Lung (tissue), 11 donors: ENCODE measurements at regions not wholly inside any gene's neighbourhood (a gene's known extent, or its start where the extent isn't known, plus 50 kb on each side); places are given as distances from the start of the nearest gene placed in this dataset.
A peak's percentile ranks its signal among the peaks of the same experiment; 100 is the strongest.

Experiments used
- ATAC-seq: fragments of 200-7000 bp; cut with Tn5 transposase; one replicate; pipeline ENCODE4 v1.9.1; 2020; ENCODE audit warnings: moderate number of reproducible peaks; ENCODE audit not compliant: insufficient read depth, low FRiP score
- DNase-seq, 3 donors: peaks; one replicate each; pipeline ENCODE4 v3.0.0-alpha.2; 2013 to 2017
- H3K27ac ChIP-seq, 2 donors: one replicate each; pipeline ENCODE4 v1.5.1; 2013; ENCODE audit warnings: mild to moderate bottlenecking in 2 of 2, moderate library complexity in 2 of 2, control low read depth in 1 of 2, inconsistent platforms in 1 of 2, low read depth in 1 of 2, low read length in 1 of 2
- H3K27me3 ChIP-seq, 3 donors: one replicate each; pipeline ENCODE4 v1.5.1; 2013; ENCODE audit warnings: low read length in 2 of 3; ENCODE audit not compliant: control insufficient read depth in 3 of 3, insufficient read depth in 3 of 3
- H3K36me3 ChIP-seq, 4 donors: one replicate each; pipeline ENCODE4 v1.5.1; 2013; ENCODE audit warnings: low read length in 4 of 4, mild to moderate bottlenecking in 1 of 4, moderate library complexity in 1 of 4; ENCODE audit not compliant: control insufficient read depth in 4 of 4, insufficient read depth in 4 of 4
- H3K4me1 ChIP-seq, 5 donors: one replicate each; pipeline ENCODE4 v1.5.1; 2013; ENCODE audit warnings: low read length in 5 of 5, mild to moderate bottlenecking in 2 of 5, moderate library complexity in 1 of 5; ENCODE audit not compliant: control insufficient read depth in 5 of 5, insufficient read depth in 5 of 5
- H3K4me3 ChIP-seq: one replicate; pipeline ENCODE4 v1.5.1; 2013; ENCODE audit warnings: mild to moderate bottlenecking, control low read depth, moderate library complexity
- H3K9ac ChIP-seq, 2 donors: one replicate each; pipeline ENCODE4 v1.5.1; 2013; ENCODE audit warnings: low read length in 2 of 2, control low read depth in 1 of 2; ENCODE audit not compliant: insufficient read depth in 1 of 2
- H3K9me3 ChIP-seq, 4 donors: one replicate each; pipeline ENCODE4 v1.5.1; 2013; ENCODE audit warnings: low read length in 3 of 4, mild to moderate bottlenecking in 1 of 4, moderate library complexity in 1 of 4; ENCODE audit not compliant: control insufficient read depth in 4 of 4, insufficient read depth in 3 of 4
- CTCF ChIP-seq: IDR thresholded peaks from 2 replicates; pipeline ENCODE4 v1.5.1; 2012; ENCODE audit warnings: mild to moderate bottlenecking; ENCODE audit errors: control extremely low read depth, extremely low read depth
- WGBS, 2 donors: extraction: QIAGEN DNeasy Blood & Tissue Kit; methylation state at CpG; one replicate each; pipeline ENCODE4 v1.1.7; 2013; 5-methylcytosine and 5-hydroxymethylcytosine counted together
- donor health status: control.
- donor health status: control.
- donor health status: Bipolar disorder and iron deficiency.
- donor health status: healthy.
- donor health status: DM: yes; HTN: yes; CAD: no.

- Histone ChIP-seq H3K27ac (no peak overlapping the region), H3K27me3 (no peaks in the 10 kb centered on the region), H3K36me3 (no peaks in the 10 kb centered on the region), H3K4me1 (no peaks in the 10 kb centered on the region), H3K9ac (no peak overlapping the region), H3K4me3 (no peak overlapping the region), H3K9me3 (peaks cover 0 to 7% (median 0%) of the 10 kb centered on the region in 4 donors)
- TF ChIP-seq CTCF, result no peak
- ATAC-seq (no peak), DNase-seq (no peak)
- 75 to 83% methylated on average over 2 of the region's 2 CpGs for WGBS, 2 donors
Measured at GRCh38 chr6:95515975-95516374, 61.4 kb upstream of the MANEA start.

GRCh38 chr6:95517004-95517403, 60.3 kb upstream of the MANEA start:
- no peak for TF ChIP-seq CTCF
- Histone ChIP-seq H3K36me3 (no peaks in the 10 kb centered on the region), H3K4me3 (no peak overlapping the region), H3K27ac (no peak overlapping the region), H3K4me1 (no peaks in the 10 kb centered on the region), H3K9me3 (peaks cover 0 to 7% (median 0%) of the 10 kb centered on the region in 4 donors), H3K27me3 (no peaks in the 10 kb centered on the region), H3K9ac (no peak overlapping the region)
- 72 to 77% methylated on average over 2 of the region's 2 CpGs for WGBS, 2 donors
- DNase-seq (no peak), ATAC-seq (no peak)

- Histone ChIP-seq H3K9me3 (peaks cover 0 to 7% (median 0%) of the 10 kb centered on the region in 4 donors), H3K4me1 (no peaks in the 10 kb centered on the region), H3K27ac (no peak overlapping the region), H3K9ac (no peak overlapping the region), H3K36me3 (no peaks in the 10 kb centered on the region), H3K27me3 (no peaks in the 10 kb centered on the region), H3K4me3 (no peak overlapping the region)
- no peak for DNase-seq
- WGBS, 2 donors, result 66 to 76% methylated on average over 3 of the region's 3 CpGs
- no peak for ATAC-seq
- no peak for TF ChIP-seq CTCF
Measured at GRCh38 chr6:95517568-95517967, 59.8 kb upstream of the MANEA start.

GRCh38 chr6:95518630-95519227, 58.6 kb upstream of the MANEA start:
- peak in 1 of 3 donors; percentile 12 for DNase-seq
- Histone ChIP-seq H3K36me3 (no peaks in the 10 kb centered on the region), H3K4me3 (no peak overlapping the region), H3K4me1 (no peaks in the 10 kb centered on the region), H3K27me3 (no peaks in the 10 kb centered on the region), H3K9me3 (peaks cover 0 to 7% (median 0%) of the 10 kb centered on the region in 4 donors), H3K9ac (no peak overlapping the region), H3K27ac (no peak overlapping the region)
- no peak for TF ChIP-seq CTCF
- no peak for ATAC-seq
- 91 to 92% methylated on average over 15 of the region's 15 CpGs for WGBS, 2 donors
